IMR-90 (cell line): ENCODE measurements at regions not wholly inside any gene's neighbourhood (a gene's known extent, or its start where the extent isn't known, plus 50 kb on each side); places are given as distances from the start of the nearest gene placed in this dataset.
A peak's percentile ranks its signal among the peaks of the same experiment; 100 is the strongest.

ENCODE experiments used
- ATAC-seq: fragments of 200-7000 bp; cut with Tn5 transposase; 2 replicates; pipeline ENCODE4 v1.9.1; 2020; ENCODE audit warnings: low read depth, mild to moderate bottlenecking, moderate library complexity
- BruUV-seq: library from RNA; stranded (reverse); fragments of 400-500 nt; replicated peaks from 2 replicates; lab custom pipeline; 2021; lab: Mats Ljungman, UMichigan
- CTCF ChIA-PET: fragments of 300-600 bp; formaldehyde crosslinking; extraction: SDS; loops from one replicate; lab custom pipeline; 2021; ENCODE audit warnings: antibody characterized with exemption; lab: Yijun Ruan, JAX
- POLR2A ChIA-PET: fragments of 300-600 bp; sonication (Branson Sonifier 250); formaldehyde crosslinking; loops from one replicate; lab custom pipeline; 2022; ENCODE audit warnings: antibody characterized with exemption; ENCODE audit not compliant: unreplicated experiment; lab: Charles Lee
- DNase-seq: peaks from one replicate; pipeline ENCODE4 v3.0.0; 2013
- H2AFZ ChIP-seq: replicated peaks from 2 replicates; pipeline ENCODE3; 2013; ENCODE audit warnings: low read length, mild to moderate bottlenecking; ENCODE audit not compliant: poor library complexity
- H2AK5ac ChIP-seq: 2 replicates; pipeline ENCODE4 v1.6.1; 2013; ENCODE audit warnings: low read depth, low read length, inconsistent platforms
- H2AK9ac ChIP-seq: replicated peaks from 2 replicates; pipeline ENCODE3; 2013; ENCODE audit warnings: mild to moderate bottlenecking, low read depth, low read length, moderate library complexity; ENCODE audit not compliant: poor library complexity
- H2BK120ac ChIP-seq: 2 replicates; pipeline ENCODE4 v1.6.1; 2013; ENCODE audit warnings: low read depth, low read length, inconsistent platforms
- H2BK15ac ChIP-seq: 3 replicates; pipeline ENCODE4 v1.6.1; 2013; ENCODE audit warnings: low read depth, low read length, inconsistent platforms
- H2BK20ac ChIP-seq: 2 replicates; pipeline ENCODE4 v1.6.1; 2013; ENCODE audit warnings: low read depth, mild to moderate bottlenecking, inconsistent platforms, low read length, moderate library complexity
- H2BK5ac ChIP-seq: 2 replicates; pipeline ENCODE4 v1.6.1; 2013; ENCODE audit warnings: mild to moderate bottlenecking, low read depth, low read length, inconsistent platforms; ENCODE audit not compliant: poor library complexity, severe bottlenecking
- H3K14ac ChIP-seq: replicated peaks from 2 replicates; pipeline ENCODE4 v1.6.1; 2013; ENCODE audit warnings: low read depth, low read length, inconsistent platforms
- H3K18ac ChIP-seq: 2 replicates; pipeline ENCODE4 v1.6.1; 2013; ENCODE audit warnings: low read depth, low read length, control low read depth
- H3K23ac ChIP-seq: 2 replicates; pipeline ENCODE4 v1.6.1; 2013; ENCODE audit warnings: low read depth, low read length, inconsistent platforms
- H3K27ac ChIP-seq: 2 replicates; pipeline ENCODE4 v1.5.1; 2013; ENCODE audit warnings: mild to moderate bottlenecking, control low read depth, low read length; ENCODE audit not compliant: insufficient read depth
- H3K27me3 ChIP-seq: 2 replicates; pipeline ENCODE4 v1.6.1; 2013; ENCODE audit warnings: low read length; ENCODE audit not compliant: control insufficient read depth, insufficient read depth
- H3K36me3 ChIP-seq: 2 replicates; pipeline ENCODE4 v1.6.1; 2013; ENCODE audit warnings: low read length, mixed read lengths; ENCODE audit not compliant: control insufficient read depth, insufficient read depth
- H3K4ac ChIP-seq: 2 replicates; pipeline ENCODE4 v1.6.1; 2013; ENCODE audit warnings: low read depth, low read length, inconsistent platforms
- H3K4me1 ChIP-seq: 2 replicates; pipeline ENCODE4 v1.6.1; 2013; ENCODE audit warnings: low read length, mixed read lengths; ENCODE audit not compliant: control insufficient read depth, insufficient read depth
- H3K4me2 ChIP-seq: 2 replicates; pipeline ENCODE4 v1.6.1; 2013; ENCODE audit warnings: low read depth, mild to moderate bottlenecking, control low read depth, low read length, moderate library complexity
- H3K4me3 ChIP-seq: 2 replicates; pipeline ENCODE4 v1.5.1; 2013; ENCODE audit warnings: low read depth, mild to moderate bottlenecking, control low read depth, low read length, moderate library complexity; ENCODE audit not compliant: insufficient read depth
- H3K56ac ChIP-seq: 2 replicates; pipeline ENCODE4 v1.6.1; 2013; ENCODE audit warnings: low read length, inconsistent platforms; ENCODE audit not compliant: insufficient read depth; ENCODE audit errors: extremely low read depth
- H3K79me1 ChIP-seq, 2 experiments: 2 replicates each; pipeline ENCODE4 v1.6.1; 2013; ENCODE audit warnings: low read length in 2 of 2, inconsistent platforms in 1 of 2, low read depth in 1 of 2
- H3K9ac ChIP-seq: 2 replicates; pipeline ENCODE4 v1.6.1; 2013; ENCODE audit warnings: low read depth, low read length, control low read depth
- H3K9me1 ChIP-seq: 2 replicates; pipeline ENCODE4 v1.6.1; 2013; ENCODE audit warnings: low read length, inconsistent platforms; ENCODE audit not compliant: insufficient read depth
- H3K9me3 ChIP-seq: 2 replicates; pipeline ENCODE4 v1.6.1; 2013; ENCODE audit warnings: low read length; ENCODE audit not compliant: control insufficient read depth, insufficient read depth
- H4K20me1 ChIP-seq: 2 replicates; pipeline ENCODE4 v1.6.1; 2013; ENCODE audit warnings: low read length, inconsistent platforms; ENCODE audit not compliant: insufficient read depth
- H4K5ac ChIP-seq: 2 replicates; pipeline ENCODE4 v1.6.1; 2013; ENCODE audit warnings: mild to moderate bottlenecking, low read depth, low read length, control low read depth
- H4K8ac ChIP-seq, 2 experiments: 2 replicates each; pipeline ENCODE4 v1.6.1; 2013; ENCODE audit warnings: low read depth in 2 of 2, low read length in 2 of 2, control low read depth in 1 of 2, inconsistent platforms in 1 of 2
- H4K91ac ChIP-seq: 2 replicates; pipeline ENCODE4 v1.6.1; 2013; ENCODE audit warnings: low read depth, low read length, inconsistent platforms; ENCODE audit not compliant: insufficient read depth
- CEBPB ChIP-seq: IDR thresholded peaks from 2 replicates; pipeline ENCODE4 v1.6.1; 2012; ENCODE audit warnings: low read depth, low read length, improper control_type of control experiment
- USF2 ChIP-seq: fragments of 150-350 bp; IDR thresholded peaks from 2 replicates; pipeline ENCODE4 v1.6.1; 2017; ENCODE audit warnings: mild to moderate bottlenecking, antibody characterized with exemption, low read length, low read depth
- WGBS, 2 experiments: methylation state at CpG; one replicate each; pipeline versions ENCODE4 v1.1.5 to v1.1.7; 2013; ENCODE audit warnings: missing lambda C conversion rate in 2 of 2; ENCODE audit not compliant: insufficient read length in 1 of 2; ENCODE audit errors: extremely low coverage in 2 of 2; 5-methylcytosine and 5-hydroxymethylcytosine counted together
- dilution Hi-C: fragments of 300-500 bp; cut with HindIII; formaldehyde crosslinking; loops from one replicate; pipeline ENCODE4 v1.14.3; 2018; ENCODE audit warnings: low sequenced_read_pairs; ENCODE audit not compliant: unreplicated experiment
- in situ Hi-C: fragments of 300-500 bp; cut with MboI; formaldehyde crosslinking; loops from 3 replicates; pipeline ENCODE4 v1.14.3; 2019; ENCODE audit warnings: low sequenced_read_pairs, inconsistent platforms, mixed read lengths
- intact Hi-C: fragments of 100-400 bp; cut with micrococcal nuclease; formaldehyde crosslinking; loops from 2 replicates; pipeline ENCODE4 v1.10.0; 2022

- peak; percentile 49 for DNase-seq
- no peak overlapping the region for H3K56ac ChIP-seq
- H4K91ac ChIP-seq = peak overlapping the region; percentile 32
- H3K4me3 ChIP-seq = no peak overlapping the region
- peak overlapping the region; percentile 55 for H2BK5ac ChIP-seq
- H3K4me1 ChIP-seq = peaks cover 8% of the 10 kb centered on the region
- peak overlapping the region; percentile 15; the same call in 1 of the 2 replicates for H2AK5ac ChIP-seq
- H3K9me1 ChIP-seq = no peaks in the 10 kb centered on the region
- ChIA-PET POLR2A (interaction anchor here (0.5 to 1.1 kb wide), 2 partner anchors 69 to 135 kb away, joined by 3 to 5 read pairs; no protein-coding TSS in a partner anchor), CTCF (interaction anchor here (0.6 to 1.0 kb wide), 2 partner anchors 26 to 1208 kb away, joined by 4 read pairs; no protein-coding TSS in a partner anchor)
- WGBS, 2 experiments = 90% methylated on average over 3 of the region's 5 CpGs; no CpG with 5 or more reads in 1 of the 2 experiments
- H2AK9ac ChIP-seq = no peak overlapping the region
- no peaks in the 10 kb centered on the region for H4K20me1 ChIP-seq
- peak overlapping the region; percentile 78 for H3K14ac ChIP-seq
- peak; percentile 92 for ATAC-seq
- peak overlapping the region; percentile 21 for H3K4me2 ChIP-seq
- no peak overlapping the region for H3K9ac ChIP-seq
- intact Hi-C loops = no loop called here
- in situ Hi-C loops = no loop called here
- H3K9me3 ChIP-seq = no peaks in the 10 kb centered on the region
- no peaks in the 10 kb centered on the region for H3K27me3 ChIP-seq
- H2BK15ac ChIP-seq = peak overlapping the region; percentile 43; the same call in 1 of the 3 replicates
- dilution Hi-C loops = no loop called here
- H3K18ac ChIP-seq = peak overlapping the region; percentile 34
- peak overlapping the region; percentile 47 for H2AFZ ChIP-seq
- H2BK120ac ChIP-seq = peak overlapping the region; percentile 67
- no TSS peak for BruUV-seq
- peak overlapping the region; percentile 22 to 25; a peak in 2 of 4 replicates for H4K8ac ChIP-seq
- peak overlapping the region; percentile 85 for H2BK20ac ChIP-seq
- TF ChIP-seq USF2 (no peak), CEBPB (peak; percentile 69)
- no peaks in the 10 kb centered on the region for H3K36me3 ChIP-seq
- H3K4ac ChIP-seq = peak overlapping the region; percentile 54
- H3K79me1 ChIP-seq = no peaks in the 10 kb centered on the region; a peak in 1 of 4 replicates
- H4K5ac ChIP-seq = peak overlapping the region; percentile 37; the same call in 1 of the 2 replicates
- 0 out of 2 replicates have a peak overlapping the region, but pooled peaks have one; percentile 34 for H3K23ac ChIP-seq
- H3K27ac ChIP-seq = peak overlapping the region; percentile 31; the same call in 1 of the 2 replicates
Measured at GRCh38 chr2:190812506-190813294, 67.9 kb upstream of the GLS start.
